ENCODE measurements at regions not wholly inside any gene's neighbourhood (a gene's known extent, or its start where the extent isn't known, plus 50 kb on each side); places are given as distances from the start of the nearest gene placed in this dataset.

DNA sequence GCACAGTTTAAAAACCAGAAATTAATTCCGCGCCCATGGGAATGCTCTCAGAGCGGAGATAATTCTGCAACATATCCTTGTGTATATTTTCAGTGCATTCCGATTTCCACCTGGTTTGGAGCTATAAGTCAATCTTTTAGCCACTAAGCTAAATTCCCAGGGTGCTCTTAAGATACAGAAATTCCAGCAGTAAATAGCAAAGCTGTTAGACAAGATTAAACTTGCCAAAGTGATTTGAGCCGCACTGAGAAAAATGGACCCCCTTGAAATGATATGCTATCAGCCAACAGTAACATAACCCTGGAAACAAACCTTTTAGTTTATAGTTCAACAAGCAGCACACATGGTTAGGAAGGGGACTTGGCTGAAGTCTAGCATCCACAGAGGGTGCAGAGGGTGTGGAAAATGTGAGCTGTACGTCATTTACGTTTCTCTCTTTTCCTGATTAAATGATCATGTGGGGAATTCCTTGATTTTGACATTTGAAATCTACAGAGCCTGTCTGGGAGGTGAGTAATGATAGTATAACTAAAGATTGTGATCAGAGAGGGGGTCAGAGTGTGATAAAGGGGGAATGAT, 99.8 kb upstream of the COPS8 start:
- no peak for TF ChIP-seq POLR2AphosphoS5 (IDR thresholded peaks at IDR 0.05; ENCODE audit: low read depth, low read length)
- TF ChIP-seq POLR2A (IDR thresholded peaks at IDR 0.05; ENCODE audit: low read depth, low read length), result no peak
- TF ChIP-seq TAF1 (IDR thresholded peaks at IDR 0.05; ENCODE audit: low read depth, low read length), result no peak
- no peak for TF ChIP-seq POU2F2 (IDR thresholded peaks at IDR 0.05; ENCODE audit: low read depth, low read length)
